ENCODE measurements at regions not wholly inside any gene's neighbourhood (a gene's known extent, or its start where the extent isn't known, plus 50 kb on each side); places are given as distances from the start of the nearest gene placed in this dataset.

GRCh38 chr3:30069056-30069455 lies 537.3 kb upstream of the TGFBR2 start:
- no peak for TF ChIP-seq CTCF (IDR thresholded peaks at IDR 0.05)
- Histone ChIP-seq H3K4me1 (ENCODE audit: control insufficient read depth in 1 of 2, insufficient read depth in 1 of 2, low read depth in 1 of 2, low read length in 1 of 2) (no peaks in the 10 kb centered on the region), H3K27me3 (no peaks in the 10 kb centered on the region), H3K27ac (no peak overlapping the region), H3K4me3 (ENCODE audit: low read depth in 1 of 2, low read length in 1 of 2) (no peak overlapping the region), H3K9me3 (no peaks in the 10 kb centered on the region), H3K36me3 (no peaks in the 10 kb centered on the region)

DNA sequence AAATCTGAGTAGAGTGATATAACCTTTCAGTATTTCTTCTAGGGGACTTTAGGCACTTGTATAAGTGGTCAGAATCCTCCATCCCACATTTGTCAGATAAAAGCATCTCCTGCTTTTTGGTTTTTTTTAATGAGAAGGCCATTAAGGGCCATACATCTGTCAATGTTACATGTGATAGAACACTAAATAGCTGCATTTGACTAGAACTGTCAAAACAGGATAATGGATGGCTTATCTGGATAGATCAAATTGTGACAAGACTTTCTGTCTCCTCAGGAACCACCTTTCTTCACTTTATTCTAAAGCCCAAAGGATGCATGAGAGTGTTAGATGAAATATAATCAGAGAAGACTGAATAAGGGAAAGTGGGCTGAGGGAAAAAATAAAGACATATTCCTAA lies 533.4 kb upstream of the TGFBR2 start:
- TF ChIP-seq CTCF (IDR thresholded peaks at IDR 0.05) = no peak
- H3K4me3 ChIP-seq (ENCODE audit: low read depth in 1 of 2, low read length in 1 of 2) = no peak overlapping the region
- H3K36me3 ChIP-seq = no peaks in the 10 kb centered on the region
- no peak overlapping the region for H3K27ac ChIP-seq
- H3K9me3 ChIP-seq = no peaks in the 10 kb centered on the region
- H3K4me1 ChIP-seq (ENCODE audit: control insufficient read depth in 1 of 2, insufficient read depth in 1 of 2, low read depth in 1 of 2, low read length in 1 of 2) = no peaks in the 10 kb centered on the region
- H3K27me3 ChIP-seq = no peaks in the 10 kb centered on the region

- H3K27me3 ChIP-seq = no peaks in the 10 kb centered on the region
- H3K27ac ChIP-seq = no peak overlapping the region
- H3K9me3 ChIP-seq = no peaks in the 10 kb centered on the region
- H3K36me3 ChIP-seq = no peaks in the 10 kb centered on the region
- no peak overlapping the region for H3K4me3 ChIP-seq (ENCODE audit: low read depth in 1 of 2, low read length in 1 of 2)
- H3K4me1 ChIP-seq (ENCODE audit: control insufficient read depth in 1 of 2, insufficient read depth in 1 of 2, low read depth in 1 of 2, low read length in 1 of 2) = no peaks in the 10 kb centered on the region
- no peak for TF ChIP-seq CTCF (IDR thresholded peaks at IDR 0.05)
Observed at GRCh38 chr3:30073622-30074021, 532.8 kb upstream of the TGFBR2 start.

DNA sequence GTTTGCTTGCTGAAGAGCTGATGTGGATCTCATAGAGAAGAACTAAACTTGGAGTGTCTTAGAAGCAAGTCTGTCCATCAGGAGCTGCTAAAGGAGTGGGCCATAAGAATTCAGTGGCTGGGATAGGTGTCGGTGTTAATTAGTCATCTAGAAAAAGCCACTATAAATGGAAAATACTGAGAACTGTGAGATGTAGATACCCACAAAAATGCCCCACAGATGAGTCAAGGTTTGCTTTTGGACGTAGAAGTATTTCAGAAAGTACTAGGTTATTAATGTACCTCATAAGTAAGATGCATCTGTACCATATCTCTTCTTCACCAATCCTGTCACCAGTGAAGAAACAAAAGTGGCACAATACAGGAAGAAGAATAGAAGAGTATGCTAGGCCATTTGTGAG lies 530.9 kb upstream of the TGFBR2 start:
- Histone ChIP-seq H3K27ac (no peak overlapping the region), H3K27me3 (no peaks in the 10 kb centered on the region), H3K4me3 (ENCODE audit: low read depth in 1 of 2, low read length in 1 of 2) (no peak overlapping the region), H3K36me3 (no peaks in the 10 kb centered on the region), H3K9me3 (no peaks in the 10 kb centered on the region), H3K4me1 (ENCODE audit: control insufficient read depth in 1 of 2, insufficient read depth in 1 of 2, low read depth in 1 of 2, low read length in 1 of 2) (no peaks in the 10 kb centered on the region)
- no peak for TF ChIP-seq CTCF (IDR thresholded peaks at IDR 0.05)

DNA sequence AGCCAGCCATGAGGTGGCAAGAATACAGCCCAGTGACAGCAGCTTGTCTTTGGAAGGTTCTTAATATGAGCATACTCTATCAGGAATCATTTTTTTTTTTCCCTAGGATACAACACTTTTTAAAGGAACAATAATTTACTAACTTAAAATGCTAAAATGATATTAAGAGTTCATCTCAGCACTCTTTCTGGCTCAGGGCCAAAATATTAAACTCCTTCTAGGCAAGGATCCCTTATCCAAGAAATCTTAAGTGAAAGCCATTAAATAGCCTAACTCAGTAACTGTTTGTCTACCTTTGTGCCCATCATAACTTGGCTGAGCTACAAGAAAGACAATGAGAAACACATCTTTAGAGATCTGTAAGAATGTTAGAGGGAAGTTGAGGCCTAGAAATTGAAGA lies 529.5 kb upstream of the TGFBR2 start:
- no peaks in the 10 kb centered on the region for H3K4me1 ChIP-seq (ENCODE audit: control insufficient read depth in 1 of 2, insufficient read depth in 1 of 2, low read depth in 1 of 2, low read length in 1 of 2)
- H3K9me3 ChIP-seq = no peaks in the 10 kb centered on the region
- H3K36me3 ChIP-seq = no peaks in the 10 kb centered on the region
- H3K27me3 ChIP-seq = no peaks in the 10 kb centered on the region
- H3K27ac ChIP-seq = no peak overlapping the region
- no peak overlapping the region for H3K4me3 ChIP-seq (ENCODE audit: low read depth in 1 of 2, low read length in 1 of 2)
- no peak for TF ChIP-seq CTCF (IDR thresholded peaks at IDR 0.05)

- no peaks in the 10 kb centered on the region for H3K27me3 ChIP-seq
- H3K4me1 ChIP-seq (ENCODE audit: control insufficient read depth in 1 of 2, insufficient read depth in 1 of 2, low read depth in 1 of 2, low read length in 1 of 2) = no peaks in the 10 kb centered on the region
- no peaks in the 10 kb centered on the region for H3K36me3 ChIP-seq
- H3K9me3 ChIP-seq = no peaks in the 10 kb centered on the region
- no peak for TF ChIP-seq CTCF (IDR thresholded peaks at IDR 0.05)
- H3K27ac ChIP-seq = no peak overlapping the region
- no peak overlapping the region for H3K4me3 ChIP-seq (ENCODE audit: low read depth in 1 of 2, low read length in 1 of 2)
Observed at GRCh38 chr3:30077746-30078145, 528.7 kb upstream of the TGFBR2 start.
